Muscle layer of colon (tissue), 2 donors: ENCODE measurements at regions not wholly inside any gene's neighbourhood (a gene's known extent, or its start where the extent isn't known, plus 50 kb on each side); places are given as distances from the start of the nearest gene placed in this dataset.
"Not testable (repeated sequence)": the region's sequence is repeated elsewhere in the genome, so short reads cannot be mapped to it uniquely, and the experiment has no call there.

Experiments used
- H3K27ac ChIP-seq: one replicate; pipeline ENCODE4 v1.7.0; 2013; ENCODE audit warnings: low read depth, mild to moderate bottlenecking, low read length, moderate library complexity
- H3K27me3 ChIP-seq, 2 donors: one replicate each; pipeline ENCODE4 v1.7.0; 2013; ENCODE audit warnings: low read length in 2 of 2, mild to moderate bottlenecking in 2 of 2; ENCODE audit not compliant: insufficient read depth in 2 of 2, control insufficient read depth in 1 of 2
- H3K36me3 ChIP-seq: one replicate; pipeline ENCODE4 v1.7.0; 2013; ENCODE audit warnings: mild to moderate bottlenecking, low read length; ENCODE audit not compliant: insufficient read depth
- H3K4me1 ChIP-seq: one replicate; pipeline ENCODE4 v1.7.0; 2013; ENCODE audit warnings: mild to moderate bottlenecking, low read length; ENCODE audit not compliant: insufficient read depth
- H3K4me3 ChIP-seq, 2 donors: one replicate each; pipeline ENCODE4 v1.7.0; 2013; ENCODE audit warnings: low read length in 2 of 2, low read depth in 1 of 2, mild to moderate bottlenecking in 1 of 2, moderate library complexity in 1 of 2
- H3K9ac ChIP-seq: one replicate; pipeline ENCODE4 v1.7.0; 2013; ENCODE audit warnings: low read length
- H3K9me3 ChIP-seq: one replicate; pipeline ENCODE4 v1.7.0; 2013; ENCODE audit warnings: mild to moderate bottlenecking, low read length
- donor health status: abdominal sarcoma.
- donor health status: Adenocarcinoma of cecum.

GRCh38 chr1:221284028-221284427 lies 404.8 kb downstream of the HLX start:
- H3K27ac ChIP-seq: no peak overlapping the region
- peaks cover 17% of the 10 kb centered on the region for H3K4me1 ChIP-seq
- no peaks in the 10 kb centered on the region for H3K36me3 ChIP-seq
- no peaks in the 10 kb centered on the region for H3K9me3 ChIP-seq
- no peak overlapping the region for H3K9ac ChIP-seq
- no peaks in the 10 kb centered on the region for H3K27me3 ChIP-seq
- H3K4me3 ChIP-seq: no peak overlapping the region

GRCh38 chr1:221284991-221285390 lies 405.7 kb downstream of the HLX start:
- not testable (repeated sequence) for H3K9ac ChIP-seq, H3K4me3 ChIP-seq, H3K27me3 ChIP-seq, H3K36me3 ChIP-seq, H3K9me3 ChIP-seq, H3K27ac ChIP-seq
- H3K4me1 ChIP-seq: peaks cover 17% of the 10 kb centered on the region

- H3K4me1 ChIP-seq: peaks cover 17% of the 10 kb centered on the region
- not testable (repeated sequence) for H3K9me3 ChIP-seq
Observed at GRCh38 chr1:221285458-221286210, 406.4 kb downstream of the HLX start.

GRCh38 chr1:221286399-221286798 lies 407.2 kb downstream of the HLX start:
- Histone ChIP-seq H3K27ac (no peak overlapping the region), H3K4me1 (peaks cover 17% of the 10 kb centered on the region), H3K9me3 (no peaks in the 10 kb centered on the region), H3K36me3 (no peaks in the 10 kb centered on the region), H3K4me3 (no peak overlapping the region), H3K27me3 (no peaks in the 10 kb centered on the region), H3K9ac (no peak overlapping the region)

More at GRCh38 chr1:221285458-221286210, 406.4 kb downstream of the HLX start:
- not testable (repeated sequence) for H3K27me3 ChIP-seq, H3K9ac ChIP-seq, H3K4me3 ChIP-seq, H3K27ac ChIP-seq, H3K36me3 ChIP-seq

GRCh38 chr1:221289103-221289502 lies 409.9 kb downstream of the HLX start:
- H3K4me1 ChIP-seq: peaks cover 7% of the 10 kb centered on the region
- H3K9me3 ChIP-seq: no peaks in the 10 kb centered on the region
- no peak overlapping the region for H3K27ac ChIP-seq
- H3K9ac ChIP-seq: no peak overlapping the region
- H3K4me3 ChIP-seq: no peak overlapping the region
- H3K36me3 ChIP-seq: no peaks in the 10 kb centered on the region
- no peaks in the 10 kb centered on the region for H3K27me3 ChIP-seq

GRCh38 chr1:221290669-221291068 lies 411.4 kb downstream of the HLX start:
- no peak overlapping the region for H3K27ac ChIP-seq
- no peaks in the 10 kb centered on the region for H3K9me3 ChIP-seq
- H3K4me3 ChIP-seq: no peak overlapping the region
- no peaks in the 10 kb centered on the region for H3K27me3 ChIP-seq
- H3K4me1 ChIP-seq: peaks cover 6% of the 10 kb centered on the region
- H3K36me3 ChIP-seq: no peaks in the 10 kb centered on the region
- H3K9ac ChIP-seq: no peak overlapping the region

- H3K36me3 ChIP-seq: no peaks in the 10 kb centered on the region
- no peaks in the 10 kb centered on the region for H3K27me3 ChIP-seq
- peaks cover 6% of the 10 kb centered on the region for H3K4me1 ChIP-seq
- H3K4me3 ChIP-seq: no peak overlapping the region
- H3K9ac ChIP-seq: no peak overlapping the region
- no peaks in the 10 kb centered on the region for H3K9me3 ChIP-seq
- no peak overlapping the region for H3K27ac ChIP-seq
Observed at GRCh38 chr1:221291113-221291512, 411.9 kb downstream of the HLX start.

- Histone ChIP-seq H3K9ac (no peak overlapping the region), H3K27ac (no peak overlapping the region), H3K27me3 (no peaks in the 10 kb centered on the region), H3K36me3 (no peaks in the 10 kb centered on the region), H3K9me3 (no peaks in the 10 kb centered on the region), H3K4me3 (no peak overlapping the region), H3K4me1 (no peaks in the 10 kb centered on the region)
Observed at GRCh38 chr1:221292652-221293051, 413.4 kb downstream of the HLX start.

GRCh38 chr1:221294242-221294641 lies 415.0 kb downstream of the HLX start:
- H3K27ac ChIP-seq: no peak overlapping the region
- no peaks in the 10 kb centered on the region for H3K27me3 ChIP-seq
- no peak overlapping the region for H3K9ac ChIP-seq
- H3K9me3 ChIP-seq: no peaks in the 10 kb centered on the region
- H3K36me3 ChIP-seq: no peaks in the 10 kb centered on the region
- H3K4me3 ChIP-seq: no peak overlapping the region
- H3K4me1 ChIP-seq: no peaks in the 10 kb centered on the region

- no peak overlapping the region for H3K4me3 ChIP-seq
- H3K4me1 ChIP-seq: no peaks in the 10 kb centered on the region
- H3K9ac ChIP-seq: no peak overlapping the region
- no peaks in the 10 kb centered on the region for H3K9me3 ChIP-seq
- H3K36me3 ChIP-seq: no peaks in the 10 kb centered on the region
- H3K27ac ChIP-seq: no peak overlapping the region
- H3K27me3 ChIP-seq: no peaks in the 10 kb centered on the region
Observed at GRCh38 chr1:221302357-221302756, 423.1 kb downstream of the HLX start.

- no peak overlapping the region for H3K27ac ChIP-seq
Observed at GRCh38 chr1:221302810-221303209, 423.6 kb downstream of the HLX start.

GRCh38 chr1:221303623-221304022 lies 424.4 kb downstream of the HLX start:
- Histone ChIP-seq H3K27me3 (no peaks in the 10 kb centered on the region), H3K9me3 (no peaks in the 10 kb centered on the region), H3K4me3 (no peak overlapping the region), H3K9ac (no peak overlapping the region), H3K4me1 (no peaks in the 10 kb centered on the region), H3K36me3 (no peaks in the 10 kb centered on the region), H3K27ac (no peak overlapping the region)

More at GRCh38 chr1:221302810-221303209, 423.6 kb downstream of the HLX start:
- Histone ChIP-seq H3K9me3 (no peaks in the 10 kb centered on the region), H3K27me3 (no peaks in the 10 kb centered on the region), H3K36me3 (no peaks in the 10 kb centered on the region), H3K4me3 (no peak overlapping the region), H3K9ac (no peak overlapping the region), H3K4me1 (no peaks in the 10 kb centered on the region)
